ENCODE measurements at regions not wholly inside any gene's neighbourhood (a gene's known extent, or its start where the extent isn't known, plus 50 kb on each side); places are given as distances from the start of the nearest gene placed in this dataset.

DNA sequence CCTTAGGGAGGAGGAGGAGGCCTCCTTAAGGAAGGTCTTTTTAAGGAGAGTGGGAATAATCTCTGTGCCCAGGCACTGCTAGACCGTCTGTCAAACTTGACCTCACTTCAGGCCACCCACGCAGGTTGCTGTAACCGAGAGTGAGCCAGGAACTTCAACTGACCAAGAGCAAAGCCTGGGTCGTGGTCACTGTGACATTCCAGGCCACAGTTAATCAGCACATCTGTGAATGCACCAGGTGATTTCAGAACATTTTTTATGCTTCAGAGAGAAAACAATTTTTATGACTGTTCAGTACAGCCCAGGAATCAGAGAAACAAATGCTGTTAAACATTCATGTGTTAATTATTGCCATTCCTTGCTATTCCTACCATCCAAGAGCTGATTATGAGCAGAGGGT lies 226.6 kb upstream of the ASIC2 start:
- no peak for DNase-seq

GRCh38 chr17:33520426-33521330 lies 227.6 kb upstream of the ASIC2 start:
- DNase-seq: no peak

DNA sequence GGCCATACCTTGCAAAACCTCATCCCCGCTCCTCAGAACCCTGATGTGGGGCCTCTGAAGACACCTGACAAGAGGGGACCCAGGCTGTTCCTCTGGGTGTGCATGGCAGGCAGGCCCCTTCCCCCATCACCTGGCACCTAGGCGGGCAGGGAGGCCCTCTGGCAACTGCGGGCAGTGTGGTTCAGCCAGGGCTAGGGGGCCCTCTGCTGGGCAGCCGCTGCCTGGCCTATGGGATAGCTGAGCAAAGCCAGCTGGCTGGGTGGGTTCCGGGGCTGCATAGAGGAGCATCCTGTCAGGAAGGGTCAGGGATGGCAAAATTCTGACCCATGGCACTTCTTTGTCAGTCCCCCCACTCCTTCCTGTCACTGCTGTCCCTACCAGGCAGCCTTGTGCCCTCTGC lies 228.7 kb upstream of the ASIC2 start:
- DNase-seq: no peak

GRCh38 chr17:33522623-33523022 lies 229.5 kb upstream of the ASIC2 start:
- DNase-seq: no peak

DNA sequence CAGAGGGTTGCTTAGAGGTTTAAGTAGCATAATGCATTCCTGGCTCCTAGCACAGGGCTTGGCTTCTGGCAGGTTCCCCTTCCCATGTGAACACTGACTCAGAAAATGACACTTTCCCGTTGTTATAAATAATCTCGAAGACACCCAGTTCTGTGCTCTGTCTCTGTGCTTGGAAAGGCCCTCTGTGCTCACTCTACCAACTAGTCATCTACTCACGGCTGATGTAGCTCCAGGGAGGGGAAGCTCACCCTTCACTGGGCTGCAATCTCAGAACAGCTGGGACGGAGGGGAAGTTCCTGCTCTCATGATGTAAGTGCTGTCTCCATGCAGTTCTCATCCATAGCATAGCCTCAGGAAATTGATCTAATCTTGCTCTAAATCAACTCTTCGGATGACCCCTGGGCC lies 230.5 kb upstream of the ASIC2 start:
- DNase-seq: no peak

DNA sequence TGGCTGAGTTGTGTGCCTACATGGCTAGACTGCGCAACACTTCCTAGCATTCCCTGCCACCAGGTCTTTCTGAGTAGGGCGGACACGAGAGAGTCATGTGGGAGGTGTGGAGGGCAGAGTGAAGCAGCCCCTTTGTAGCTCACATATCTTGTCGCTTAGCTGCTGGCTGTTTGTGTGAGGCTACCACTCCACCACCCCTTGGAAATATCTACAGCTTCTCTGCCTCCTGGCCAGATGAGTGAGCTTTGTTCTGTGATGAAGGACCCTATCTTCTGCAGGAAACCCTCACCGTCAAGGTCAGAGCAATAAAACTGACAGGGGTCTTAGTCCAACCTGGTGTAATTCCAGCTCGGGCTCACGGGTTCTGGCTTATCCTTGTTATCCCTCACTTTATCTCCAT lies 232.1 kb upstream of the ASIC2 start:
- DNase-seq: no peak

DNA sequence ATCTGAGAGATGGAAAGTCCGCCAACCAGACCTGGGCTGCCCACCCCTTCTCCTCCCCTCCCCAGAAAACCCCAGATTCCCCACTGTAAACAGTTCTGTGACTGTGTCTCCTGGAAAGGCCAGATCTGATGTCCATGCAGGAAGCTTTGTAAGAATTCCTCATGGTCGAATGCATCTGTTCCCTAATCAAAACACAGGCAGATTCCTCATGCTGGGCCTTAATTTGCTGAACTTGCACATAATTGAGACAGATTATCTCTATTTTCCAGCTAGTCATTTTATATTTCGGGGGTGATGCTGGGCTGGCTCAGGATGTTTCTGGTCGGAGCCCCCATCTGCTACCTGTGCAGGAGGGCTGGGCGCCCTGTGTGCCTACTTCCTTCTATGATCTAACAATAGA lies 233.6 kb upstream of the ASIC2 start:
- no peak for DNase-seq

DNA sequence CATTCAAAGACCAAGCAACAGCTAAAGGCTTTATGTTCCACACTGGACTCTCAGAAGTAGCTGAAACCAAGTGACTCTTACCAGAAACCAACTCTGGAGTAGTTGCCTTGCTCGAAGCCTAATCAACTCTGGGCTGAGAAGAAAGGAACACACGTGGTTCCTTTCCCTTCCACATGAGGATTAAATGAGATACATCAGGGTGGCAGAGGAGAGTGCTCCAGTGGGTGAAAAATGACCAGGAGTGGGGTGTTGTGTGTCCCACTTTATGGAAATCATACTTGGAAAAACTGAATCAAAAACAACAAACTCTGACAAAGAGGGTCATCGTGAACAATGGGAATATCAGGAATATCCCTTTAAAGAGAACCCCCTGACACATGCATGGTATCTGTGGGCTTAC lies 234.2 kb upstream of the ASIC2 start:
- DNase-seq: no peak

GRCh38 chr17:33528846-33529245 lies 235.8 kb upstream of the ASIC2 start:
- DNase-seq: no peak

- DNase-seq: no peak
Observed at GRCh38 chr17:33529816-33530215, 236.7 kb upstream of the ASIC2 start.

GRCh38 chr17:33531311-33531710 lies 238.2 kb upstream of the ASIC2 start:
- DNase-seq: peak; percentile 13

DNA sequence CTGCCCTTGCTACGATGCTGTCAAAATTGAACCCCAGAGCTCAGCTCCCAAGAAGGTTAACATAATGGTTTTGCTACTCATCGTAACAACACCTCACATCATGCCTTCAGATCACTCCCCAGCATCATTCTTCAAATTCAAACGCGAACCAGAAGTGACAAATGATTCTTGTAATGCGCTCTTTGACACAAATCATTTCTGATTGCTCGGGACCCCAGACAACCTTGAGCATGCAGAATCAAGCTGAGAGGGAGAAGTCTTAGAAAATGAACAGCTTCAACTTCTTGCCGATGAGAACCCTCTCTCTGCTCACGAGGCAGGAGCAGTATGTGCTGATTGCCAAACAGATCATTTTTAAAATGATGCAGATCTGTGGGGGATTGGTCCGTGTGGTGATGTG lies 241.0 kb upstream of the ASIC2 start:
- DNase-seq: no peak

GRCh38 chr17:33545124-33545523 lies 252.0 kb upstream of the ASIC2 start:
- no peak for DNase-seq

- no peak for DNase-seq
Observed at GRCh38 chr17:33550261-33550660, 257.2 kb upstream of the ASIC2 start.

DNA sequence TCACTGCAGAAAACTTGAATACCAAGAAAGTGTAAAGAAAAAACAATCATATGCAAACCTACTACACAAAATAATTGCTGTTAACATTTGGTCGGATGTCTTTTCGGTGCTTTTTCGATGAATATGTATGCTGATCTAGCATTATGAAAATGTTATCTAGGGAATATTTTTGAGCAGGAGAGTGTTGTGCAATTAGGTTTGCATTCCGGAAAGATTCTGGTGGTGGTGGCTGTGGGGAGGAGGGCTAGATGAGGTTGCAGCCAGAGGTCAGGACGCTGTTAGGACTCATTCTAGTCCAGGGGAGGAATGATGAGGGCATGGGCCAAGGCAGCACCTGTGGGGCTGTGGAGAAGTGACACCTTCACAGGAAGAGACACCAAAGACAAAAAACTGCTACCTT lies 258.0 kb upstream of the ASIC2 start:
- DNase-seq: no peak

GRCh38 chr17:33551911-33552310 lies 258.8 kb upstream of the ASIC2 start:
- DNase-seq: no peak

DNA sequence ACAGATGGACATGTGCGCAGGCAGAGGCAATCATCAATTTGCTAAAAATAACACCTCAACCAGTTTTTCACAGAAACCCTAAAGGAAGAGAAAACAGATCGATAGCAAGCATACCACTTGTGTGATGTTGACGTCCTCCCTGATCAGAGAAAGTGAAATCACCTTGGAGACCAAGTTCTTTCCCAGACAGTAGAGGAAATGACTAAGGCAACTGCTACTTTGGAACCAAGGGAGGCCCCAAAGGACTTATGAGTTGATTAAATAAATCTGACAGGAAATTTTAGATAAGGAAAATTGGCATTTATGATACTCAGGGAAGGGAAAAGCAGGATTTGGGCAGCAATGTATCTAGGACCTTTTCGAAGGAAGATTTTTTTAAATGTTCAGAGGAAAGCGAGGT lies 267.1 kb upstream of the ASIC2 start:
- DNase-seq: no peak

GRCh38 chr17:33560871-33561270 lies 267.8 kb upstream of the ASIC2 start:
- no peak for DNase-seq

DNA sequence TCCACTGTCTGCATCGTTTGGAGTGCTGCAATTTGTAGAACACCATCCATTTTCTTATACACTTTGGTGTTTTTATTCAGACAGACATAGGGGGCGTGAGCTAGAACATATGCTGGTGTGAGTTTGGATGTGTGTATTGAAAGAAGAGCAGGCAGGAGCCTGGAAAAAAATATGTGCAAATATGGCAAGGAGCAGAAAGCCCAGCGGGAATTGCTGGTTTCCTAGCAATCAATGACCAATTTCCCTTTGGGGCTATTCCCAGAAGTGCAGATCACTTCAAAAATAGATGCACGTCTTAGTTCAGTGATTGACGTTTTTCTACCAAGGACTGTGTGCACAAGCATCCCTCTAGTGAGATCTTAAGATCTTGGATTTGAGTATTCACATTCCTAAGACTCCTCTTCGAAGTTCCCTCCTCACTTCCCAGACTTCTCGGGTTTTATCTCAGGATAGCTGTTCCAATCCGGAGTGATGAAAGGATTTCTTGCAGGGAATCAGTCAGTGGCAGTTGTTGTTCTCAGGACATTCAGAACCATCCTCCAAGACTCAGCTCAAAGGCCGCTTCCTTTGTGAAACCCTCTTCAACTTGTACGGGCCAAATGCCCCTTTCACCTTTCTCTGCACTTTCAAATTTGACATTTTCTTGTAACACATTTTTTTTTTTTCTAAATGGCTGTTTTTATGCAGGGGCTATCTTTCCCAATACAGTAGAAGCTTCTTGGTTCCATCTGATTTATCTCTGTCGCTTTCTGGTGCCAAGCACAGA lies 268.7 kb upstream of the ASIC2 start:
- DNase-seq: no peak

DNA sequence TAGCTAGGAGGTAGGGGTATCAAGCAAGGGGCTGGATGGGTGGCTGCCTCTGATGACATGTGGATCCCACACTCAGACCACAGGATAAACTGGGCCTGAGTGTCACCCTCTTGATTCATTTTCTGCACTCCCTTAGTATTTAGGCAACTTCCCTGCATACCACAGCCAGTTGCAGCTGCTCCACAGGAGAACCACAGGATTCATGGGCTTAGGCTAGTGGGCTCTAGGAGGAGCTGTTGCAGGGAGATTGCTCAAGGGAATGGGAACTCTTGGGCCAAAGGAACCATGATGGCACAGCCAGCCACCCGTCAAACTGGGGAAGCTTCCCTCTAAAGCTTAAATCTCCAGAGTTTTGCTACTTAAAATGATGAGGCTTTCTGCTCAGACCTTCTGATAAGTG lies 269.7 kb upstream of the ASIC2 start:
- DNase-seq: no peak

DNA sequence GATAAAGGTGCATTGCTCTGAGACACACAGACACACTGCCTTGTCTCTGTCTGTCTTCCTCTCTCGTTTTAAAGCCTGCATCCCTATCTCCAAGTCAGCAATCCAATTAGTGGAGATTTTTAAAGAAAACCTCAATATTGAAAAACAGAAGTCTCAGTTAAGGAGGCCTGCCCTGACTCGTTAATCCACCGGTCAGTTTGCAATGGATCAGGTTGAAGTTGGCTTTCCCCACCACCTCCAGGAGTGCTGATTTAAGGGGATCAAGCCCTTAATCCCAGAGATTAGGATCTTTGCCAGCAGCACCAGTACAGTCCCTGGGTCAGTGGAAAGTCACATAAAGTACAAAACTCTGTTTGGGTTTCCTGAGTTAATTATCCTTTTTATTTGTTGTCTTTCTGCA lies 271.1 kb upstream of the ASIC2 start:
- no peak for DNase-seq

DNA sequence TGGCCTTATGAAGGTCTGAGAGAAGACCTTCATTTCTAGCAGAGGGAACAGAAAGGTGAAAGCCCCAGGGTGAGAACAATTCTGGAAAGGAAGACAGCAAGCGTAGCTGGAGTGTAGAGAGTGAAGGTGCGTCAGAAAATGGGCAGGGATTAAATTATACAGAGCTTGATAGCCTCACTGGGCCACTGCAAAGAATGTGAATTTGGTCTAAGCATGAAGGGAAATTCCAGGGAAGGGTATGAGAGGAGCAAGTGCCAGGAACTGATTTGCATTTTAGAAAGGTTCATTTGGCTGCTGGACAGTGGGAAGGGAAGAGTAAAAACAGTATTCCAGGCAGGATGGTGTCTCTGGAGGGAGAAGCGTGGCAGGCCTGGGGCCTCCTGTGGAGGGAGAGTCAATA lies 274.1 kb upstream of the ASIC2 start:
- DNase-seq: no peak

GRCh38 chr17:33572615-33573014 lies 279.5 kb upstream of the ASIC2 start:
- no peak for DNase-seq

GRCh38 chr17:33574942-33575445 lies 281.9 kb upstream of the ASIC2 start:
- DNase-seq: no peak

Data from DMS79 (cell line).